ENCODE measurements at regions not wholly inside any gene's neighbourhood (a gene's known extent, or its start where the extent isn't known, plus 50 kb on each side); places are given as distances from the start of the nearest gene placed in this dataset.
"Not testable (repeated sequence)": the region's sequence is repeated elsewhere in the genome, so short reads cannot be mapped to it uniquely, and the experiment has no call there.

DNA sequence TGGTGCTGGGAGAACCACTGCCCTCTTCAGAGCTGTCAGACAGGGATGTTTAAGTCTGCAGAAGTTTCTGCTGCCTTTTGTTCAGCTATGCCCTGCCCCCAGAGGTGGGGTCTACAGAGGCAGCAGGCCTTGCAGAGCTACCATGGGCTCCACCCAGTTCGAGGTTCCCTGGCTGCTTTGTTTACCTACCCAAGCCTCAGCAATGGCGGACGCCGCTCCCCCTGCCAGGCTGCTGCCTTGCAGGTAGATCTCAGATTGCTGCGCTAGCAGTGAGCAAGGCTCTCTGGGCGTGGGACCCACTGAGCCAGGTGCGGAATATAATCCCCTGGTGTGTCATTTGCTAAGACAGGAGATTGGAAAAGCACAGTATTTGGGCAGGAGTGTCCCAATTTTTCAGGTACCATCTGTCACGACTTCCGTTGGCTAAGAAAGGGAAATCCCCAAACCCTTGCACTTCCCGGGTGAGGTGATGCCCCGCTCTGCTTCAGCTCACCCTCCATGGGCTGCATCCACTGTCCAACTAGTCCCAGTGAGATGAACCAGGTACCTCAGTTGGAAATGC is 1415.5 kb downstream of the GRIK2 start:
- intact Hi-C loops (cut with micrococcal nuclease) = not testable (repeated sequence)

DNA sequence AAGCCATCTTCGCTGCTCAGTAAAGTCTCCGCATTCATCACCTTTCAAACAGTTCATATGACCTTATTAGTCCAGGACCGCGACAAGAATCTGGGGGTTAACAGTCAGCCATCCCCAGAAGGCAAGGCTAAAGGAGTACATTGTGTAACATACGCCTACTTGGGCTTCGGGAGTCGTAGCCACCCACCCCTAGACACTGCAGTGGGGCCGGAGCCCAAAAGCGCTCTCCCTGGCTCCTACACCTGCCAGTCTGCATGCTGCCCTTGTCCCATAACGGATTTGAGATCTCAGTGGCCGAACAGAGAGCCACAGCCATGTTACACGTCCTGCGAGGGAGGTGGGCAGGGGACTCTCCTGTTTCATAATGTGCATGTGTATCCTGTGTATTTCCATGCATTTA is 1405.5 kb downstream of the GRIK2 start:
- intact Hi-C loops (cut with micrococcal nuclease) = no loop called here

GRCh38 chr6:102798636-102799035 is 1405.1 kb downstream of the GRIK2 start:
- intact Hi-C loops (cut with micrococcal nuclease) = no loop called here

DNA sequence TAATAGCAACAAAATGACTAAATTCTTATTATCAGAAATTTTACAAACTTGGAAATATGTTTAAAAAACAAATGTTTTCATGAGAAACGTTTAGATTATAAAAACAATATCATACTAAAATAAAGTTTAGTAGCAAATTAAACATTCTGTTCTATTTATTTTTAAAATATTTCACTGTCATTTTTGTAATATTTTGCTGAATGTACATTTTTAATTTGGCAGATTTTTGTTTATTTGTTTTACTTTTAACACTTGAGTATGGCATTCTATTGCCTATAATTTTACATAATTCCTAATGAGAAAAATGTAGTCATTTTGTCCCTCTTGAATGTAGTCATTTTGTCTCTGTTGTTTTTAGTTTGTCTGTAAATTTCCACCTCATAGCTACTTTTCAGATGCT is 1400.2 kb downstream of the GRIK2 start:
- intact Hi-C loops (cut with micrococcal nuclease) = no loop called here

DNA sequence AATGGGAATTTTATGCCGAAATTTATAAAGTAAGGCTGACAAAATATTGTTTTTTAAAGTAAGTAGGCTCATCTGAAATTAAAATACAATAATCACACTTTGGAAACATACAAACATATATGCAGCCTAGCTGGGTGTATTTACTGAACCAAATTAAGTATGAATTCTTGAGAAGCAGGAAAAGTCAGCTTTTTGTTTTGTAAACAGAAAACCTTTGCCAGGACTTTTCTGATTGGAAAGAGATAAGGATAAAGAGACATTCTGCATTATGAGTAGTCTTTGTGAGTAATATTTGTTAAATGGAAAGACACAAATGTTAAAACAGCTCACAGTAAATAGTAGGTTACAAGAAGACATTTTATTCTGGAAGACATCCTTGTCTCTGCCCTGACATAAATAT is 1380.8 kb downstream of the GRIK2 start:
- intact Hi-C loops (cut with micrococcal nuclease) = no loop called here

- intact Hi-C loops (cut with micrococcal nuclease) = no loop called here
These were observed 1380.1 kb downstream of the GRIK2 start for GRCh38 chr6:102773636-102774035.

- intact Hi-C loops (cut with micrococcal nuclease) = no loop called here
These were observed 1373.5 kb downstream of the GRIK2 start for GRCh38 chr6:102766963-102767362.

DNA sequence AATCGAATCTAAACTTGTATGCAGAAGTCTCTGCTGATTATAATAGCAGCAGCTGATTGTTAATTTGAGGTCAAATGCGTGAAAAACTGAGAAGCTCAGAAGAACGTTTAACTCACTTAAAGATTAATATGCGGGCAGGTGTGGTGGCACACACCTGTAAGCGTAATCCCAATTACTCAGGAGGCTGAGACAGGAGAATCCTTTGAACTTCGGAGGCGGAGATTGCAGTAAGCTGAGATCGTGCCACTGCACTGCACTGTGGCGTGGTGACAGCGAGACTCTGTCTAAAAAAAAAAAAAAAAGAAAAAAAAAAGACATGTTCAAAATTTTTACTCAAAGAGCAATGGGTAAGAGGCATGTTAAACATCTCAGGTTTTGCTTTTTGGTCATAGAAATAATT is 1370.8 kb downstream of the GRIK2 start:
- intact Hi-C loops (cut with micrococcal nuclease) = no loop called here

DNA sequence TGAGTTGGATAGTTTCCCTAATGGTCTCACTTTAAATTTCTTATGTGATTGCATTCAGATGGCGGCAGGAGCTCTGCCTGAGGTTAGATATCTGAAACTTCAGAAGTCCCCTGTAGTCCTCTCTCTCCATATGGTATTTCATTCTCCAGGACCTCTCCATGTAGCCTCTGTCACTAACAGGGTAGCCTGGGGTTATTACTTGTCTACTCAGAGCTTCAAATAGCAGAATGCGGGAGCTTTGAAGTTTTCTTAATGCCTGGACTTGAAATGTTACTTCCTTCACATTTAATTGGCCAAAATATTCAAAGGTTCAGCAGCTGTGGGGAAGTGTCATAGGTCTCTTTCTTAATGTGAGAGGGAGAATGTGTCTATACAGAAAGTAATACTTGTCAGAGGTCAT is 1370.4 kb downstream of the GRIK2 start:
- intact Hi-C loops (cut with micrococcal nuclease) = no loop called here

GRCh38 chr6:102761872-102762271 is 1368.4 kb downstream of the GRIK2 start:
- intact Hi-C loops (cut with micrococcal nuclease) = no loop called here

- intact Hi-C loops (cut with micrococcal nuclease) = no loop called here
These were observed 1365.9 kb downstream of the GRIK2 start for GRCh38 chr6:102759415-102759814.

DNA sequence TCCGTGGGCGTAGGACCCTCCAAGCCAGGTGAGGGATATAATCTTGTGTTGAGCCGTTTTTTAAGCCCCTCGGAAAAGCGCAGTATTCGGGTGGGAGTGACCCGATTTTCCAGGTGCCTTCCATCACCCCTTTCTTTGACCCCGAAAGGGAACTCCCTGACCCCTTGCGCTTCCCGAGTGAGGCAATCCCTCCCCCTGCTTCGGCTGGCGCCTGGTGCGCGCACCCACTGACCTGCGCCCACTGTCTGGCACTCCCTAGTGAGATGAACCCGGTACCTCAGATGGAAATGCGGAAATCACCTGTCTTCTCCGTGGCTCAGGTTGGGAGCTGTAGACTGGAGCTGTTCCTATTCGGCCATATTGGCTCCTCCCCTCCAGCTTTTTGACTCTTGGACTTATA is 1365.0 kb downstream of the GRIK2 start:
- intact Hi-C loops (cut with micrococcal nuclease) = not testable (repeated sequence)

- intact Hi-C loops (cut with micrococcal nuclease) = no loop called here
These were observed 1355.9 kb downstream of the GRIK2 start for GRCh38 chr6:102749210-102749971.

DNA sequence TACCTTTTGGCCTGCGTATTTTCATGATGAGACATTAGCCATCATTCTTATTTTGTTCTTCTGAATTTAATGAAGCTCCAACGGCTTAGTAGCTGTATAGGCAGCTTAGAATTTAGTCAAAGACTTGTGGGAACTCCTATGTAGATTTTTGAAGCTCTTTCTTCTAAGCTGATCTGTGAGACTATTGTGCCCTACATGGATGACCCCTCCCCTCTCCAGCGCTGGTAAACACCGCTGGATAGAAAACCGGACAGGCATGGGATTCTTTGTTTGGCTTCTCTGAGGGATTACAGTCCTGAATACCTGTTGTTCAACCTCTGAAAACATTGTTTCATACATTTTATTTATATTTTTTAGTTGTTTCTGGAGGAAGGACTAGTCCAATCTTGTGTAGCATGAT is 1353.4 kb downstream of the GRIK2 start:
- intact Hi-C loops (cut with micrococcal nuclease) = no loop called here

DNA sequence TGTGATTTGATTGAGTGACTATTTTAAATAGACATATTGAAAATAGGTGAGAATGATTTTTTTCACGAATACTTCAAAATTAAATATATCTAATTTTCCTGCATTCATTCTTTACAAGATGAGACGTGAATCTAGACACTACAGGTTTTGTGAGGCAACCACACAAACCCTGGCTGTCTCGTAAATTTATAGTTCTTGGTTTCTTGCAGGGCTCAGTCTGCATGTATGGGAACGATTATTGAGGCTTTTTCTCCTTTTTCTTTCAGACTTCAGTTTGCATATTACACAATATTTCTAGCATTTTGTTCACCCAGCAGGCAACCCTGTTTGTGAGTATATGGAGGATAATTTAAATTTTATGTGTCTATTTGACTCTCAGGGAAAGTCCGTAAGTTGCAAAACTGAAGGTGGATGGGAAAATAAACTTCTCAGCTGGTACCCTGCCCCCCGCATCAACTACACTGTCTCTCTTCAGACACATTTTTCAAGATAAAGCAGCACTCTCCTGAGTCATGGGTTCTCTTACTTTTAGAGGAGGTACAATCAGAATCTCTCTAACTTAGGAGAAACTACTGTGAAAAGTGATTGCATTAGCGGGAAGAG is 1349.3 kb downstream of the GRIK2 start:
- intact Hi-C loops (cut with micrococcal nuclease) = no loop called here

DNA sequence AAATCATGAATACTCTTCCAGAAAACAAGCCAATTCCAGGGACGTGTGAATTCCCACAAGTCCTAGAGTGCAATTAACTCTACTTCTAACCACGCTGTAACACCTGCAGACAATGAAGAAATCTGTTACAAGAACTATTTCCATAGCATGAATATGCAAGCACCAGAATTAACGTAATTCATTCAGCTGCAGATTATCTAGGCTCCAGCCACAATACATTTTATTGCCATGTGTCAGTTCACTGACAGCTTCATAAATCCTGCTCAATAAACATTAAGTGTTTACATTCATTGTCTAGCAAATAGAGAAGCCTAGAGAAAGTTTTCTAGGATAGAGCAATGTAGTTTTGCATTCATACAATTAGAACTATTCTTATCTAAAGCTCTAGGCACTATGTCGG is 1348.5 kb downstream of the GRIK2 start:
- intact Hi-C loops (cut with micrococcal nuclease) = no loop called here

DNA sequence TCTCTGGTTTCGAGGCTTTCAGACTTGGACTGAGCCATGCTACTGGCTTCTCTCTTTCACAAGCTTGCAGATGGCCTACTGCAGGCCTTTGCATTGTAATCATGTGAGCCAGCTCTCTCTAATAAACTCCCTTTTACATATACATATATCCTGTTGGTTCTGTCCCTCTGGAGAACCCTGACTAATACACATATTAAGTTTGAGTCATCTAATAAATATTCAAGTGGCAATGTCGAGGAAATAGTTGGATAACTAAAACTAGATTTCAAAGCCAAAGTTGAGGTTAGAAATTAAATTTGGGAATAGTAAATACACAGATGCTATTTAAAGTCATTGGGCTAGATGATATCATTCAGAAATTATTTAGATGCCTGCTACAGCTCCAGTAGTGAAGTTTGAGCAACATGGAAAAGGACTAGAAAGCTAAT is 1343.4 kb downstream of the GRIK2 start:
- intact Hi-C loops (cut with micrococcal nuclease) = no loop called here

DNA sequence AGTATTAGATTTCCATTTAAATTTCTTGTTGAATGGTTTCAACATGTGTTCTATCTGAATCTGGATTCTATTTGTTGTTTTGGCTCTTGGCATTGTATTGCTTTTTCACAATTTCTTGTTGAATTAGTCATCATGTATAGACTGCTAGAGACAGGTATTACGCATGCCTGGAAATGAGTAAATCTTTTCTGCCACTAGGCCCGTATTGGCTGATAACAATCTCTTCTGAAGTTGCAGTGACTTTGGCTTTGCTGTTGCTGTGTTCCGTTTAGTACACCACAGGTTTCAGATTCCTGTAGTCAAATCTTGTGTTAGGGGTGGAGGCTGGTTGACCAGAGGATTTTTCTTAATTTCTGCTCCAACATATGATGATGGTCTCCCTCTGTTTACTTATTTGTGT is 1339.4 kb downstream of the GRIK2 start:
- intact Hi-C loops (cut with micrococcal nuclease) = no loop called here

DNA sequence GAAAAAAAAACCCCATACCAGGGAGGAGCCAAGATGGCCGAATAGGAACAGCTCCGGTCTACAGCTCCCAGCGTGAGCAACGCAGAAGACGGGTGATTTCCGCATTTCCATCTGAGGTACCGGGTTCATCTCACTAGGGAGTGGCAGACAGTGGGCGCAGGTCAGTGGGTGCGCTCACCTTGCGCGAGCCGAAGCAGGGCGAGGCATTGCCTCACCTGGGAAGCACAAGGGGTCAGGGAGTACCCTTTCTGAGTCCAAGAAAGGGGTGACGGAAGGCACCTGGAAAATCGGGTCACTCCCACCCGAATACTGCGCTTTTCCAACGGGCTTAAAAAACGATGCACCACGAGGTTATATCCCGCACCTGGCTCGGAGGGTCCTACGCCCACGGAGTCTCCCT is 1328.6 kb downstream of the GRIK2 start:
- intact Hi-C loops (cut with micrococcal nuclease) = not testable (repeated sequence)

- intact Hi-C loops (cut with micrococcal nuclease) = no loop called here
These were observed 1324.4 kb downstream of the GRIK2 start for GRCh38 chr6:102717737-102718456.

- intact Hi-C loops (cut with micrococcal nuclease) = no loop called here
These were observed 1323.7 kb downstream of the GRIK2 start for GRCh38 chr6:102717252-102717651.

- intact Hi-C loops (cut with micrococcal nuclease) = no loop called here
These were observed 1307.5 kb downstream of the GRIK2 start for GRCh38 chr6:102701019-102701418.
